HepG2 (cell line): ENCODE measurements at regions not wholly inside any gene's neighbourhood (a gene's known extent, or its start where the extent isn't known, plus 50 kb on each side); places are given as distances from the start of the nearest gene placed in this dataset.
A peak's percentile ranks its signal among the peaks of the same experiment; 100 is the strongest.

Source experiments
- ATAC-seq: fragments of 200-7000 bp; cut with Tn5 transposase; 3 replicates; pipeline ENCODE4 v1.9.1; 2020; ENCODE audit warnings: mild to moderate bottlenecking, moderate library complexity
- BruUV-seq: library from RNA; stranded (reverse); fragments of 400-500 nt; replicated peaks from 2 replicates; lab custom pipeline; 2021; lab: Mats Ljungman, UMichigan
- CTCF ChIA-PET: fragments of 300-600 bp; formaldehyde crosslinking; extraction: SDS; loops from one replicate; lab custom pipeline; 2021; ENCODE audit warnings: low total read pairs, inconsistent platforms, low intra/inter-chr PET ratio; lab: Yijun Ruan, JAX
- POLR2A ChIA-PET: fragments of 350-600 bp; sonication (Branson Sonifier 250); formaldehyde crosslinking; loops from one replicate; lab custom pipeline; 2020; ENCODE audit warnings: antibody characterized with exemption, inconsistent platforms; lab: Yijun Ruan, JAX
- DNase-seq: peaks from one replicate; pipeline ENCODE4 v3.0.0-alpha.2; 2015; ENCODE audit warnings: low spot score
- FAIRE-seq: peaks from 3 replicates; lab custom pipeline; 2011; peaks lifted over from hg19 to GRCh38; lab: Jason Lieb, UNC
- H2AFZ ChIP-seq: one replicate; pipeline ENCODE4 v1.6.1; 2011; ENCODE audit warnings: low read length, inconsistent platforms
- H3K27ac ChIP-seq: fragments of 300-600 bp; 3 replicates; pipeline ENCODE4 v1.8.0; 2011; ENCODE audit warnings: mixed run types, mild to moderate bottlenecking, mixed read lengths, low read length, inconsistent platforms; ENCODE audit not compliant: insufficient read depth; ENCODE audit errors: extremely low read length
- H3K27me3 ChIP-seq, 2 experiments: fragments of 200-600 bp in 1 of 2; 2 replicates in 1 of 2; 3 replicates in 1 of 2; pipeline versions ENCODE4 v1.6.0 to v1.8.0; 2011; ENCODE audit warnings: low read length in 2 of 2, mild to moderate bottlenecking in 2 of 2, moderate library complexity in 2 of 2, inconsistent platforms in 1 of 2; ENCODE audit not compliant: insufficient read depth in 2 of 2, control insufficient read depth in 1 of 2
- H3K36me3 ChIP-seq, 2 experiments: fragments of 200-600 bp in 1 of 2; replicated peaks in 1 of 2; 2 replicates in 1 of 2; 3 replicates in 1 of 2; pipeline versions ENCODE4 v1.5.1 to v1.8.0; 2011; ENCODE audit warnings: low read length in 2 of 2, inconsistent platforms in 1 of 2; ENCODE audit not compliant: insufficient read depth in 2 of 2, control insufficient read depth in 1 of 2
- H3K4me1 ChIP-seq: 2 replicates; pipeline ENCODE4 v1.5.1; 2012; ENCODE audit warnings: low read length, inconsistent platforms; ENCODE audit not compliant: insufficient read depth
- H3K4me2 ChIP-seq: 2 replicates; pipeline ENCODE4 v1.6.0; 2011; ENCODE audit warnings: low read depth, low read length, inconsistent platforms
- H3K4me3 ChIP-seq, 3 experiments: fragments of 200-600 bp in 1 of 3; sonication (generic), shearing (Covaris generic) in 1 of 3; replicated peaks in 1 of 3; 2 replicates each; pipeline ENCODE4 v1.5.1; 2011 to 2016; ENCODE audit warnings: low read length in 3 of 3, inconsistent platforms in 2 of 3, low read depth in 2 of 3, mild to moderate bottlenecking in 2 of 3, control low read depth in 1 of 3, mixed read lengths in 1 of 3; ENCODE audit not compliant: insufficient read depth in 1 of 3
- H3K79me2 ChIP-seq: one replicate; pipeline ENCODE4 v1.6.1; 2011; ENCODE audit warnings: low read length, inconsistent platforms; ENCODE audit not compliant: insufficient read depth
- H3K9ac ChIP-seq: 2 replicates; pipeline ENCODE4 v1.6.0; 2011; ENCODE audit warnings: mild to moderate bottlenecking, low read depth, low read length, inconsistent platforms; ENCODE audit not compliant: insufficient read depth
- H3K9me3 ChIP-seq: 2 replicates; pipeline ENCODE4 v1.5.1; 2012; ENCODE audit warnings: mild to moderate bottlenecking, low read length
- H4K20me1 ChIP-seq: 2 replicates; pipeline ENCODE4 v1.6.0; 2011; ENCODE audit warnings: inconsistent platforms, mild to moderate bottlenecking, low read length, moderate library complexity; ENCODE audit not compliant: insufficient read depth
- E2F1 ChIP-seq: sonication (generic); formaldehyde crosslinking; IDR thresholded peaks from 2 replicates; pipeline ENCODE4 v1.5.0; 2020; ENCODE audit warnings: missing genetic modification reagents
- EED ChIP-seq: sonication (generic); formaldehyde crosslinking; IDR thresholded peaks from 2 replicates; pipeline ENCODE4 v1.5.0; 2020; ENCODE audit warnings: mild to moderate bottlenecking, missing genetic modification reagents
- GATA4 ChIP-seq: sonication (generic); IDR thresholded peaks from 2 replicates; pipeline ENCODE4 v1.6.1; 2016; ENCODE audit warnings: antibody characterized with exemption, low read depth, borderline replicate concordance
- MED13 ChIP-seq: sonication (generic); formaldehyde crosslinking; IDR thresholded peaks from 2 replicates; pipeline ENCODE4 v1.5.0; 2020; ENCODE audit warnings: missing genetic modification reagents
- NAIF1 ChIP-seq: sonication (generic); formaldehyde crosslinking; IDR thresholded peaks from 2 replicates; pipeline ENCODE4 v1.5.0; 2020; ENCODE audit warnings: mild to moderate bottlenecking, missing genetic modification reagents, borderline replicate concordance
- NFE2L2 ChIP-seq: fragments of 150-350 bp; IDR thresholded peaks from 2 replicates; pipeline ENCODE4 v1.6.1; 2014; ENCODE audit warnings: low read length
- ZBTB33 ChIP-seq: sonication (generic); formaldehyde crosslinking; IDR thresholded peaks from 2 replicates; pipeline ENCODE4 v1.4.0; 2020; ENCODE audit warnings: missing genetic modification reagents
- ZNF644 ChIP-seq: IDR thresholded peaks from 2 replicates; pipeline ENCODE4 v1.6.1; 2016; ENCODE audit warnings: low read depth
- WGBS: methylation state at CpG from one replicate; pipeline ENCODE4 v1.1.6; 2017; ENCODE audit warnings: low lambda C conversion rate; 5-methylcytosine and 5-hydroxymethylcytosine counted together
- in situ Hi-C: cut with HindIII; loops from 2 replicates; pipeline ENCODE4 v1.10.0; 2017; ENCODE audit warnings: low pct_unique_long_range_greater_than_20kb; ENCODE audit not compliant: extremely low pct_ligation_motif_present
- intact Hi-C: fragments of 100-400 bp; cut with micrococcal nuclease; formaldehyde crosslinking; loops from one replicate; pipeline ENCODE4 v1.10.0; 2022; ENCODE audit not compliant: unreplicated experiment

- DNase-seq, result no peak
- in situ Hi-C loops, result no loop called here
- no peaks in the 10 kb centered on the region for H3K79me2 ChIP-seq
- no peaks in the 10 kb centered on the region for H4K20me1 ChIP-seq
- H3K4me3 ChIP-seq, result no peak overlapping the region
- no peak overlapping the region for H3K4me2 ChIP-seq
- no peak overlapping the region for H3K27ac ChIP-seq
- intact Hi-C loops, result no loop called here
- TF ChIP-seq E2F1 (CRISPR knock-in tag) (no peak), EED (no peak), ZNF644 (CRISPR knock-in tag) (no peak), NFE2L2 (no peak), MED13 (no peak), NAIF1 (no peak), GATA4 (no peak), ZBTB33 (CRISPR knock-in tag) (no peak)
- TF ChIP-seq, all 625 proteins: peak for 0
- no TSS peak for BruUV-seq
- CTCF ChIA-PET, result no interaction called here
- Histone ChIP-seq H2AFZ (no peak overlapping the region), H3K4me1 (no peaks in the 10 kb centered on the region), H3K9ac (no peak overlapping the region), H3K9me3 (peaks cover 93% of the 10 kb centered on the region), H3K36me3 (no peaks in the 10 kb centered on the region), H3K27me3 (no peaks in the 10 kb centered on the region)
- POLR2A ChIA-PET, result no interaction called here
- ATAC-seq (no peak), FAIRE-seq (peak; percentile 23)
- 2% methylated on average over 4 of the region's 4 CpGs for whole genome bisulfite sequencing
These were observed 730.0 kb upstream of the SORCS1 start for GRCh38 chr10:107894516-107894915.
